ENCODE measurements at regions not wholly inside any gene's neighbourhood (a gene's known extent, or its start where the extent isn't known, plus 50 kb on each side); places are given as distances from the start of the nearest gene placed in this dataset.
"Not testable (repeated sequence)": the region's sequence is repeated elsewhere in the genome, so short reads cannot be mapped to it uniquely, and the experiment has no call there.

- intact Hi-C loops (cut with micrococcal nuclease), result no loop called here
- H3K4me3 Mint-ChIP-seq (ENCODE audit: unreplicated experiment), result no peak overlapping the region
- no peak for TF ChIP-seq CTCF (IDR thresholded peaks at IDR 0.05; ENCODE audit: unreplicated experiment)
- DNase-seq (ENCODE audit: unreplicated experiment), result no peak
- no peak overlapping the region for H3K27ac Mint-ChIP-seq (ENCODE audit: low read depth, unreplicated experiment)
- no TSS peak for BruUV-seq (replicated peaks)
- POLR2A ChIA-PET, result no interaction called here
- CTCF ChIA-PET, result no interaction called here
- H3K9me3 Mint-ChIP-seq (ENCODE audit: unreplicated experiment), result no peaks in the 10 kb centered on the region
- no peaks in the 10 kb centered on the region for H3K36me3 Mint-ChIP-seq (ENCODE audit: insufficient read depth, unreplicated experiment)
- no peaks in the 10 kb centered on the region for H3K4me1 Mint-ChIP-seq (ENCODE audit: insufficient read depth, unreplicated experiment)
- no peaks in the 10 kb centered on the region for H3K27me3 Mint-ChIP-seq (ENCODE audit: insufficient read depth, unreplicated experiment)
Measured at GRCh38 chr12:72748971-72749370, 476.8 kb downstream of the TRHDE start.

GRCh38 chr12:72753571-72753970 is 481.4 kb downstream of the TRHDE start:
- no peak for TF ChIP-seq CTCF (IDR thresholded peaks at IDR 0.05; ENCODE audit: unreplicated experiment)
- no peak for DNase-seq (ENCODE audit: unreplicated experiment)
- BruUV-seq (replicated peaks), result no TSS peak
- ChIA-PET POLR2A (no interaction called here), CTCF (no interaction called here)
- Mint-ChIP-seq H3K4me3 (ENCODE audit: unreplicated experiment) (no peak overlapping the region), H3K4me1 (ENCODE audit: insufficient read depth, unreplicated experiment) (no peaks in the 10 kb centered on the region), H3K9me3 (ENCODE audit: unreplicated experiment) (peaks cover 11% of the 10 kb centered on the region), H3K27me3 (ENCODE audit: insufficient read depth, unreplicated experiment) (no peaks in the 10 kb centered on the region), H3K27ac (ENCODE audit: low read depth, unreplicated experiment) (no peak overlapping the region), H3K36me3 (ENCODE audit: insufficient read depth, unreplicated experiment) (no peaks in the 10 kb centered on the region)
- intact Hi-C loops (cut with micrococcal nuclease), result no loop called here

- H3K27ac Mint-ChIP-seq (ENCODE audit: low read depth, unreplicated experiment); POLR2A ChIA-PET; DNase-seq (ENCODE audit: unreplicated experiment); H3K27me3 Mint-ChIP-seq (ENCODE audit: insufficient read depth, unreplicated experiment); H3K4me3 Mint-ChIP-seq (ENCODE audit: unreplicated experiment); CTCF ChIA-PET; BruUV-seq (replicated peaks); intact Hi-C loops (cut with micrococcal nuclease); H3K4me1 Mint-ChIP-seq (ENCODE audit: insufficient read depth, unreplicated experiment); H3K36me3 Mint-ChIP-seq (ENCODE audit: insufficient read depth, unreplicated experiment): not testable (repeated sequence)
- H3K9me3 Mint-ChIP-seq (ENCODE audit: unreplicated experiment), result peaks cover 16% of the 10 kb centered on the region
Measured at GRCh38 chr12:72754026-72754425, 481.9 kb downstream of the TRHDE start.

- no peaks in the 10 kb centered on the region for H3K36me3 Mint-ChIP-seq (ENCODE audit: insufficient read depth, unreplicated experiment)
- intact Hi-C loops (cut with micrococcal nuclease), result no loop called here
- POLR2A ChIA-PET, result no interaction called here
- H3K27ac Mint-ChIP-seq (ENCODE audit: low read depth, unreplicated experiment), result no peak overlapping the region
- TF ChIP-seq CTCF (IDR thresholded peaks at IDR 0.05; ENCODE audit: unreplicated experiment), result no peak
- no TSS peak for BruUV-seq (replicated peaks)
- DNase-seq (ENCODE audit: unreplicated experiment), result no peak
- H3K4me3 Mint-ChIP-seq (ENCODE audit: unreplicated experiment), result no peak overlapping the region
- CTCF ChIA-PET, result no interaction called here
- H3K4me1 Mint-ChIP-seq (ENCODE audit: insufficient read depth, unreplicated experiment), result no peaks in the 10 kb centered on the region
- H3K27me3 Mint-ChIP-seq (ENCODE audit: insufficient read depth, unreplicated experiment), result no peaks in the 10 kb centered on the region
- H3K9me3 Mint-ChIP-seq (ENCODE audit: unreplicated experiment), result no peaks in the 10 kb centered on the region
Measured at GRCh38 chr12:72766517-72766916, 494.3 kb downstream of the TRHDE start.

- no peak for DNase-seq (ENCODE audit: unreplicated experiment)
- ChIA-PET CTCF (no interaction called here), POLR2A (no interaction called here)
- H3K9me3 Mint-ChIP-seq (ENCODE audit: unreplicated experiment), result no peaks in the 10 kb centered on the region
- intact Hi-C loops (cut with micrococcal nuclease), result no loop called here
- no TSS peak for BruUV-seq (replicated peaks)
- no peak for TF ChIP-seq CTCF (IDR thresholded peaks at IDR 0.05; ENCODE audit: unreplicated experiment)
- H3K27ac Mint-ChIP-seq (ENCODE audit: low read depth, unreplicated experiment), result no peak overlapping the region
- no peaks in the 10 kb centered on the region for H3K36me3 Mint-ChIP-seq (ENCODE audit: insufficient read depth, unreplicated experiment)
- H3K4me3 Mint-ChIP-seq (ENCODE audit: unreplicated experiment), result no peak overlapping the region
- no peaks in the 10 kb centered on the region for H3K4me1 Mint-ChIP-seq (ENCODE audit: insufficient read depth, unreplicated experiment)
- H3K27me3 Mint-ChIP-seq (ENCODE audit: insufficient read depth, unreplicated experiment), result no peaks in the 10 kb centered on the region
Measured at GRCh38 chr12:72774023-72774422, 501.9 kb downstream of the TRHDE start.
